HFF-Myc (cell line): ENCODE measurements at regions not wholly inside any gene's neighbourhood (a gene's known extent, or its start where the extent isn't known, plus 50 kb on each side); places are given as distances from the start of the nearest gene placed in this dataset.

Source experiments
- DNase-seq: peaks from one replicate; pipeline ENCODE4 v3.0.0-alpha.2; 2011; ENCODE audit warnings: low read depth; ENCODE audit errors: extremely low read depth
- H3K4me3 ChIP-seq: replicated peaks from 2 replicates; pipeline ENCODE4 v1.5.1; 2011; ENCODE audit warnings: low read depth, mild to moderate bottlenecking, control low read depth, low read length
- TF ChIP-seq, protein P1 (sequence below): IDR thresholded peaks from 2 replicates; pipeline ENCODE4 v1.5.1; 2012; ENCODE audit warnings: mild to moderate bottlenecking, low read depth, low read length, control low read depth; ENCODE audit errors: missing control alignments

DNA sequence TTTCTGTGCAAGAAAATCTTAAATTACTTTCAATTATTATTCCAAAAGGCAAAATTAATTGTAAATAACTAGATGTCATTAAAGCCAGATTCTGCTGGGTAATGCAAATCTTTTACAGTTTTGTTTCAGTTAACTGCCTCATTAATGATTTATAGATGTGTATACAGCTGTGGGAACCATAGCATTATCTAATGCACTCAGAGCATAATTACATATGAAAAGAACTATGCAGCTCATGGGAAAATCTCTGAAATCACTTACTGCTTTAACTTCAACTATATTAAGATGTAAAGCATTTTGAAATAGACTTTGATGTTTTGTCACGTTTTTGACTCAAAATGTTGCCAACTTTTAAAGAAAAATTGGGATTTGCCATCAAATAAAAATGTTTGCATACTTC lies 630.3 kb upstream of the KLHL4 start:
- no peak for DNase-seq
- TF ChIP-seq, protein P1, sequence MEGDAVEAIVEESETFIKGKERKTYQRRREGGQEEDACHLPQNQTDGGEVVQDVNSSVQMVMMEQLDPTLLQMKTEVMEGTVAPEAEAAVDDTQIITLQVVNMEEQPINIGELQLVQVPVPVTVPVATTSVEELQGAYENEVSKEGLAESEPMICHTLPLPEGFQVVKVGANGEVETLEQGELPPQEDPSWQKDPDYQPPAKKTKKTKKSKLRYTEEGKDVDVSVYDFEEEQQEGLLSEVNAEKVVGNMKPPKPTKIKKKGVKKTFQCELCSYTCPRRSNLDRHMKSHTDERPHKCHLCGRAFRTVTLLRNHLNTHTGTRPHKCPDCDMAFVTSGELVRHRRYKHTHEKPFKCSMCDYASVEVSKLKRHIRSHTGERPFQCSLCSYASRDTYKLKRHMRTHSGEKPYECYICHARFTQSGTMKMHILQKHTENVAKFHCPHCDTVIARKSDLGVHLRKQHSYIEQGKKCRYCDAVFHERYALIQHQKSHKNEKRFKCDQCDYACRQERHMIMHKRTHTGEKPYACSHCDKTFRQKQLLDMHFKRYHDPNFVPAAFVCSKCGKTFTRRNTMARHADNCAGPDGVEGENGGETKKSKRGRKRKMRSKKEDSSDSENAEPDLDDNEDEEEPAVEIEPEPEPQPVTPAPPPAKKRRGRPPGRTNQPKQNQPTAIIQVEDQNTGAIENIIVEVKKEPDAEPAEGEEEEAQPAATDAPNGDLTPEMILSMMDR: no peak
- H3K4me3 ChIP-seq: no peak overlapping the region

DNA sequence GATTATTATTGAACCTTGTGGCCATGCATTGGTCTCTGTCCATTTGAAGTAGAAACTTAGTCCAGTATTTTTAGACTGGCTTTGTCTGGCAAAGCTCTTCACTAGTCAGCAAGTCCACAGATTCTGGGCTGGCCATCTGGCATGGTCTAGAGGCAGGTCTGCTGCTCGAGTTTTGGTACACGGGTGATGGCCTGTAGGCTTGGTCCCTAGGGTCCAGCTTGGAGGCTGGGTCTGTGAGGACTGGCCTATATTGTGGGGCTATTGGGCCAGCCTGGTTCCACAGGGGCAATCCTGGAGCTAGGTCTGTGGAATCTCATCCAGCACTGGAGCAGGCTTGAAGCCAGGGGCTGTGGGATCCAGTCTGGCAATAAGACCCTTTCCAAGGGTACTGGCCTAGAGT lies 607.6 kb upstream of the KLHL4 start:
- TF ChIP-seq, protein P1: no peak
- no peak for DNase-seq
- H3K4me3 ChIP-seq: no peak overlapping the region

DNA sequence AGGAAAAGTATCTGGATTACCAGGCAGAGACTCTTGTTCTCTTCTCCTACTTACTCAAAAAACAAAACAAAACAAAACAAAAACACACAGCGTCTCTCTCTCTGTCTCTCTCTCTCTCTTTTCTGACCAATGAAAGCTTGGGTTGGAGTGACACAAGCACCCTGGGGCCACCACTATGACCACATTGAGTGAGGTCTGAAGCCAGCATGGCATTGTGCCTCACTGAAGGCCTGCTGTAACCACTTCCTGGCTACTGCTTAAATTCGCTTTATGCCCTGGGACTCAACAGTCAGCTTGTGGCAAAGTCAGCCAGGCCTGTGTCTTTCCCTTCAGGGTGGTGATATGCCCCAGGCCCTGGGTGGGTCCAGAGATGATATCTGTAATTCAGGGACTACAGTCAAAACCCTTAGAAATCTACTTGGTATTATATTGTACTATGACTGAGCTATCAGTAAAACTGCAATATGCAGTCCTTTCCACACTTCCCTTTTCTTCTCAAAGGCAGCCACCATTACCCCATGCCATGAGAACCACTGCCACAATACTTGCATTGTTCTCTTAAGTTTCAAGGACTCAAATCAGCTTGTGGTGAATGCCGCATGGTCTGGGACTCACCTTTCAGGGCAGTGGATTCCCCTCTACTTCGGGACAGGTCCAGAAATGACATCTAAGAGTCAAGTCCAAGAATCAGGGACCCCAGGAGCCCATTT lies 606.8 kb upstream of the KLHL4 start:
- no peak overlapping the region for H3K4me3 ChIP-seq
- TF ChIP-seq, protein P1: no peak
- DNase-seq: no peak

DNA sequence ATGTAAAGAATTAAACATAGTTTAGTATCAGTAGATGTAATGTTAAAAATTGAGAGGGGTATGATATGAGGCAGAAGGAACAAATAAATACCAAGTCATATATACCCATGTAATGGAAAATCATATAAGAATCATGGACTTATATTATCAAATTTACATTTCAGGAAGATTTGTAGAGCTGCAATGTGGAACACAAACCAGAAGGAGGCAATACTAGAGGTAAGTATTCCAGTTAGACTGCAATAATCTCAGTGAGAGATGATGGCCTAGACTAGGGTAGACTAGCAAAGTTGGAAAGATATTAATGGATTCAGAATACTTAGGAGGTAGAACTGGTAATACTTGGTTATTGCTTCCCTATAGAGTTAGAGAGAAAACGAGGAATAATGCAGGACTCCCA lies 603.0 kb upstream of the KLHL4 start:
- no peak for DNase-seq
- no peak overlapping the region for H3K4me3 ChIP-seq
- TF ChIP-seq, protein P1: no peak

DNA sequence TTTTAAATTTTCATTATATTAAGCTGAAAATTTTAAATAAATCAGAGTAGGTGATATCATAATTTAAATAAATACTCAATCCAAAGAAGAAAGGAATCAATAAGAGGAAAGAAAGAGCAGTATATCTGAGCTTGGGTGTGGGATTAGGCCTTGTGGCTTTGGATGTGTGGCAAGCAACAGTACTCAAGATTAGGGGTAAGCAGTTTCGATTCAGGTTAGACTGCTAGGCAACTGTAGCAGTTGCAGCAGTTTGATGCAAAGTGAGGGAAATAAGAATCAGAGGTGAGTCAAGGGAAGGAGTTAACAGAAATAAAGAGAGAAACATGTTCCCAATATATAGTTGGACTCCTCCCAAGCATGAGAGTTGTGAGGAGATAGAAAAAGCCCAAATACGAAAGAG lies 599.6 kb upstream of the KLHL4 start:
- DNase-seq: no peak
- no peak overlapping the region for H3K4me3 ChIP-seq
- TF ChIP-seq, protein P1: no peak

DNA sequence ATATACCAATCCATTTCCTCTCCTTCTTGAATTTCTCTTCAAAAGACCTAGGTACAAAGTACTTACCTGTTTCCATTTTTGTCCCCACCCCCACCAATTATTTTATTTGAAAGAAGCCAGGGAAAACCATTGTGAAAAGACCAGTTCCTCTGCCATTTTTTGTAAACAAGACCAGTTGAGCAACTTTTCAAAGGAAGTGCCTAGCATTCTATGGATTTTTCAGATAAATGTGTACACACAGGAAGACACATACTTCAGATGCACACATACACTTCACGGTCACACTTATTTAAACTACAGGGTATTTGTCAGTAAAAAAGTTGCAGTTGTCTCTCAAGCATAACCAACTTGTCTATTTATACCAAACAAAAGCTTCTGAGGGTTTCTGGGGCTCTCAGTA lies 587.2 kb upstream of the KLHL4 start:
- no peak for DNase-seq

DNA sequence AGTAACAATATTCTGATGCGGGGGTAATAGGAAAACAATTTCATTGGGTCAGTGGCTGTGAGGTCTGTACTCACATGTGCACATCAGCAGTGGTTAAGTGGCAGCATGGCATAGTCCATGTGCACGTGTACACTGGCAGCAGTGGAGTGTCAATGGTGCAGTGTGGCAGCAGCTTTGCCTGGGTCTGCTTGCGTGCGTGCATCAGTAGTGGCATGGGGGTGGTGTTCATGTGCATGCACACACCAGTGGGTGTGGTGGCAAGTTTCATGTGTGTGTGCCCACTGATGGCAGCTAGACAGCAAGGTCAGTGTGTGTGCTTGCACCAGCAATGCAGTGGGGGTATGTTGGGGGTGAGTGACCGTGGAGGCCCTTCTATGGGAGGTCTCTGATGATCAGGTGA lies 581.6 kb upstream of the KLHL4 start:
- no peak for DNase-seq
- TF ChIP-seq, protein P1: no peak
- H3K4me3 ChIP-seq: no peak overlapping the region

More for the DNA sequence above, 587.2 kb upstream of the KLHL4 start:
- H3K4me3 ChIP-seq: no peak overlapping the region
- TF ChIP-seq, protein P1: no peak
